Inflammatory macrophage (primary cell): ENCODE measurements at regions not wholly inside any gene's neighbourhood (a gene's known extent, or its start where the extent isn't known, plus 50 kb on each side); places are given as distances from the start of the nearest gene placed in this dataset.

ENCODE experiments used
- DNase-seq, 2 donors: peaks; one replicate each; pipeline ENCODE4 v3.0.0-alpha.2; 2020 to 2022

- DNase-seq = no peak
Measured at GRCh38 chr4:63029380-63029779, 1379.9 kb downstream of the TECRL start.

- DNase-seq = no peak
Measured at GRCh38 chr4:63020661-63021060, 1388.6 kb downstream of the TECRL start.

GRCh38 chr4:63017300-63017699 is 1392.0 kb downstream of the TECRL start:
- no peak for DNase-seq

GRCh38 chr4:62970846-62971245 is 1438.4 kb downstream of the TECRL start:
- no peak for DNase-seq

GRCh38 chr4:62960415-62960814 is 1448.8 kb downstream of the TECRL start:
- DNase-seq = no peak

GRCh38 chr4:62953752-62954151 is 1455.5 kb downstream of the TECRL start:
- no peak for DNase-seq

- no peak for DNase-seq
Measured at GRCh38 chr4:62952366-62952765, 1456.9 kb downstream of the TECRL start.

GRCh38 chr4:62948108-62948507 is 1461.1 kb downstream of the TECRL start:
- no peak for DNase-seq

GRCh38 chr4:62940229-62940628 is 1469.0 kb downstream of the TECRL start:
- DNase-seq = no peak

- DNase-seq = no peak
Measured at GRCh38 chr4:62930884-62931283, 1478.4 kb downstream of the TECRL start.

GRCh38 chr4:62928483-62928882 is 1480.8 kb downstream of the TECRL start:
- DNase-seq = no peak

GRCh38 chr4:62927574-62927973 is 1481.7 kb downstream of the TECRL start:
- no peak for DNase-seq

GRCh38 chr4:62923783-62924182 is 1485.5 kb downstream of the TECRL start:
- no peak for DNase-seq

GRCh38 chr4:62917649-62918048 is 1491.6 kb downstream of the TECRL start:
- DNase-seq = no peak

GRCh38 chr4:62914758-62915157 is 1494.5 kb downstream of the TECRL start:
- no peak for DNase-seq

- DNase-seq = no peak
Measured at GRCh38 chr4:62913065-62913464, 1496.2 kb downstream of the TECRL start.

- no peak for DNase-seq
Measured at GRCh38 chr4:62912531-62912930, 1496.7 kb downstream of the TECRL start.

- no peak for DNase-seq
Measured at GRCh38 chr4:62909238-62909637, 1500.0 kb downstream of the TECRL start.

GRCh38 chr4:62901101-62901500 is 1508.1 kb downstream of the TECRL start:
- no peak for DNase-seq

GRCh38 chr4:62899646-62900364 is 1509.4 kb downstream of the TECRL start:
- DNase-seq = no peak

GRCh38 chr4:62898115-62898514 is 1511.1 kb downstream of the TECRL start:
- no peak for DNase-seq

GRCh38 chr4:62896721-62897120 is 1512.5 kb downstream of the TECRL start:
- no peak for DNase-seq

GRCh38 chr4:62881901-62882300 is 1527.3 kb downstream of the TECRL start:
- DNase-seq = no peak

GRCh38 chr4:62881210-62881609 is 1528.0 kb downstream of the TECRL start:
- no peak for DNase-seq

GRCh38 chr4:62872856-62873255 is 1536.4 kb downstream of the TECRL start:
- DNase-seq = no peak
